ENCODE measurements at regions not wholly inside any gene's neighbourhood (a gene's known extent, or its start where the extent isn't known, plus 50 kb on each side); places are given as distances from the start of the nearest gene placed in this dataset.
A peak's percentile ranks its signal among the peaks of the same experiment; 100 is the strongest.

GRCh38 chr4:60016971-60017370, 1183.2 kb upstream of the ADGRL3 start:
- TF ChIP-seq CTCF (conservative IDR thresholded peaks at IDR 0.05), result no peak
- no peak overlapping the region for H3K27ac ChIP-seq

- TF ChIP-seq CTCF (conservative IDR thresholded peaks at IDR 0.05), result peak; percentile 21; the same call in 1 of the 2 replicates
- H3K27ac ChIP-seq, result no peak overlapping the region
These were observed 1180.9 kb upstream of the ADGRL3 start for GRCh38 chr4:60019180-60019579.

- H3K27ac ChIP-seq, result no peak overlapping the region
- TF ChIP-seq CTCF (conservative IDR thresholded peaks at IDR 0.05), result no peak
These were observed 1180.2 kb upstream of the ADGRL3 start for GRCh38 chr4:60019946-60020345.

GRCh38 chr4:60020389-60020788, 1179.7 kb upstream of the ADGRL3 start:
- no peak overlapping the region for H3K27ac ChIP-seq
- no peak for TF ChIP-seq CTCF (conservative IDR thresholded peaks at IDR 0.05)

- H3K27ac ChIP-seq, result no peak overlapping the region
- no peak for TF ChIP-seq CTCF (conservative IDR thresholded peaks at IDR 0.05)
These were observed 1166.3 kb upstream of the ADGRL3 start for GRCh38 chr4:60033826-60034225.

GRCh38 chr4:60034361-60034760, 1165.8 kb upstream of the ADGRL3 start:
- H3K27ac ChIP-seq, result no peak overlapping the region

GRCh38 chr4:60039908-60040307, 1160.2 kb upstream of the ADGRL3 start:
- TF ChIP-seq CTCF (conservative IDR thresholded peaks at IDR 0.05), result no peak
- H3K27ac ChIP-seq, result no peak overlapping the region

More at GRCh38 chr4:60034361-60034760, 1165.8 kb upstream of the ADGRL3 start:
- TF ChIP-seq CTCF (conservative IDR thresholded peaks at IDR 0.05), result no peak

GRCh38 chr4:60042231-60042652, 1157.9 kb upstream of the ADGRL3 start:
- H3K27ac ChIP-seq, result no peak overlapping the region
- TF ChIP-seq CTCF (conservative IDR thresholded peaks at IDR 0.05), result no peak
